GM08714 (cell line): ENCODE measurements at regions not wholly inside any gene's neighbourhood (a gene's known extent, or its start where the extent isn't known, plus 50 kb on each side); places are given as distances from the start of the nearest gene placed in this dataset.

Experiments used
- H3K4me3 ChIP-seq: fragments of 200-500 bp; sonication (Bioruptor generic); 2 replicates; pipeline ENCODE4 v1.5.1; 2014; ENCODE audit warnings: mild to moderate bottlenecking, low read length, inconsistent platforms
- ZNF274 ChIP-seq: IDR thresholded peaks from 2 replicates; pipeline ENCODE4 v1.6.1; 2012; ENCODE audit warnings: mild to moderate bottlenecking, low read depth, low read length

GRCh38 chr5:8013948-8014710 is 145.2 kb downstream of the MTRR start:
- no peak for TF ChIP-seq ZNF274
- no peak overlapping the region for H3K4me3 ChIP-seq

- no peak overlapping the region for H3K4me3 ChIP-seq
- no peak for TF ChIP-seq ZNF274
These were observed 150.8 kb downstream of the MTRR start for GRCh38 chr5:8019719-8020218.

DNA sequence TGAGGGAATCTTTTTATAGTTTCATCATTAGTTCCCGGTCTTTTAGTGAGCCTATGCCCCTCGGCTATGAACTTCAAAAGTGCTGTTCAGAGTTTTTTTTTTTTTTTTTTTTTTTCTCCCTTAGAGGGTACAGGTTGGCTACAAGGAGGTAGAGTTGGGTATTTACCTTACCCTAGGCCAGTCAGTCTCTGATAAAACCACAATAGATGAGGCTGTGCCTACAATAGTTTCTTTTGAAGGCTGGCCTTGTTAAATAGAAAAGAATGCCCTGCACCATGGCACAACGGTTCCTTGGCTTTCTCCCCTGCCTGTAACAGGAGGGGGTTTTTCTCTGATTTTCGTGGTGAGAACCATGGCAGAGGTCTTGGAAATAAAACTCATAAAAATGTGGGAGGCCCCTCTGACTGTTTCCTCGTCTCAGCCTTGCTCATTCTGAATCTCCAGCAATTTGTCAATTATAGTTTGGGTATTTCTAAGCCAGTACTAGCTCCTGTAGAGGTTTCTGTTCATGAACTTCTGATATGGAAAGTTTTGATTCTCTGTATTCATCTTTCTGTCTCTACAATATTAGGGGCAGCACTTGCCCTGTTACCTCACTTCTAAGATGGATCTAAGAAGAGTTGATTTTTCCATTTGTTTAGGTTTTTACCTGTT is 152.0 kb downstream of the MTRR start:
- H3K4me3 ChIP-seq, result no peak overlapping the region
- no peak for TF ChIP-seq ZNF274

DNA sequence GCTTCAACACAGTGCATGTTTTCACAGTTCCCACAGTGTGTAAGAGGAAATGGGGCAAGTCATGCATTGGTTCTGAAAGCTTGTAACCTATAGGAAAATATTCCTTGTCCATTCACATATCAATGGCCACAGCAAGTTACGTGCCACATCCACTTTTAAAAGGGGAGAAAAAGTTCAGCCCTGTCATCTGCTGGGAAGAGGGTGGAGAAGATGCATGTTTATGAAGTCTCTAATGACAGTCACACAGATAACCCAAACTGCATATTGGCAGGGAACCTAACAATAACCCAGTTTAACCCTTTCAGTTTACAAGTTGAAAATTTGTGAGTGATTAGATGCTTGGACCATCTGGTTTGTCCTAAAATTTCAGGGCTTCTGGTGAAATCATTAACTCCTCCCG is 159.3 kb downstream of the MTRR start:
- no peak for TF ChIP-seq ZNF274
- no peak overlapping the region for H3K4me3 ChIP-seq

DNA sequence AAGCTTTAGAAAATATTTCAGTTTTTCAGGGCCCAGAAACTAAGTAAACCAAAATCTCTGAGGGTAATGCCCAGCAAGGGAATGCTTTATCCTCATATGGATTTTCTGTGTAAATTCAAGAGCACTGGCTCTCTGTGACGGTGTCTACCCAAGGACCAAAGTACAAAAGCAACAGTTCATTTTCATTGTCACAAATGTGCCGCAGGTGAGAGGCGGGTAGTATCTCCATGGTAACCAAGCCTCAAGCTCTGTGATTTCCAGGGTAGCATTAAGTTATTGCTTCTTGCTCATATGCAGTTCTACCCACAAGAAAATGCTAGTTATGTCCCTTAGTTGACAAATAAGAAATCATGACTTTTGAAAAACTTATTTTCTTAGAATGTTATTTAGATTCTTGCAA is 164.3 kb downstream of the MTRR start:
- H3K4me3 ChIP-seq, result no peak overlapping the region
- TF ChIP-seq ZNF274, result no peak

GRCh38 chr5:8034852-8035251 is 165.9 kb downstream of the MTRR start:
- TF ChIP-seq ZNF274, result no peak
- no peak overlapping the region for H3K4me3 ChIP-seq

DNA sequence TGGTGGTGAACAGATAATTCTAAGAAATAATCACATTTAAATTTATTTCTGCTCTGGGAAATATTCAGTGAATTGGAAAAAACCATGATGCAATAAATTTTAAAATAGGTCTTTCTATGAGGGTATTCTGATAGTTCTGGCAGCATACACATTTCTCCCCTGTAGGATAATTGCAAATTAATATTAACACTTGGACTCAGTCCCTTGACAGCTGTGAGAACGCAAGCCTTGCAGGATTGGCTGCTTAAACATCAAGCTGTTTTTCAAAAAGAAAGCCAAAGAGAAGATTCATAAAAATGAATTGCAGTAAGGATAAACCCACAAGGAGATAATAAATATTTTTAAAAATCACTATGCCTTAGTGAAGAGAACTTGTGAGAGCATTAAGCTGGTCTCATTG is 180.0 kb downstream of the MTRR start:
- no peak for TF ChIP-seq ZNF274
- no peak overlapping the region for H3K4me3 ChIP-seq

DNA sequence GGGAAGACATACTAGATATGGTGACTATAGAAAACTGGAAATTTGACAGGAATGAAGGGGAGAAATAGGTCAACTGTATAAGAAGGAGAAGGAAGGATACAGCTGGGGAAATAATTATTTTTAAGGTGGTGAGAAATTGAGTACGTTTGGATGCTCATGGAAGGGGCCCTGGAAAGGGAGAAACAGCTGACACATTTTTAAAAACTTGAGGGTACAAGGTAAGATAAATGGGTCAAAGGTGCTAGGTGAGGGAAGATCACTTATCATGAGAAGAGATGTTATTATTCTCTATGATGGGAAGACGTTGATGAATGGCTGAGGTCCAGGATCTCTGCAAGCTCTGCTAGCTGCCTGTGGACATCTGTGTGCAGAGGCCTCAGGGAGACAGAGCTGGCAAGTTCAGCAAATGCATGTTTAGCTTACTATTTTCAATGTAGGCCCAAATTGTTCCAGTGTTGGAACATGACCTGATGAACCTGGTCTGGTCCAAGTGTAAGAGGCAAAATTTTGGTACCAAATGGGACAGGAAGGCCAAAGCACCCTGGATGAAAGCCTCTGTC is 181.7 kb downstream of the MTRR start:
- no peak overlapping the region for H3K4me3 ChIP-seq
- TF ChIP-seq ZNF274, result no peak

- no peak overlapping the region for H3K4me3 ChIP-seq
- TF ChIP-seq ZNF274, result no peak
These were observed 184.3 kb downstream of the MTRR start for GRCh38 chr5:8053270-8053669.

DNA sequence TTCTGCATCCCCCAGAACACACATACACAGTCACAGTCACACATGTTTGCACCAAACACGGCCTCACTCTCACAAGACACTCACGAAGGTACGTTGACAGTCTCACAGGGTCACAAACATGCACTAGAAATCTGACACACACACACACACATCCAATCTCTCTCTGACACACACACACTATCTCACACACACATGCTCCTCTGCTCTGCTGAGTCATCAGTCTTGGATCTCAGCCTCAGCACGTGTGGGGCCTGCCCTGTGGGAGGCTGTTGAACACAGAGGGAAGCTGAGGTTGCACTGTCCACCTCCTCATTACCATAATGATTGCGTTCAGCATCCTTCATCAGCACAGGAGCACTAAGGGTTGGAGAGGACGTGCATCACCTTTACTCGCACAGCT is 188.8 kb downstream of the MTRR start:
- no peak for TF ChIP-seq ZNF274
- H3K4me3 ChIP-seq, result no peak overlapping the region

- no peak for TF ChIP-seq ZNF274
- H3K4me3 ChIP-seq, result no peak overlapping the region
These were observed 189.8 kb downstream of the MTRR start for GRCh38 chr5:8058616-8059190.

GRCh38 chr5:8059337-8059736 is 190.4 kb downstream of the MTRR start:
- TF ChIP-seq ZNF274, result no peak
- H3K4me3 ChIP-seq, result no peak overlapping the region

DNA sequence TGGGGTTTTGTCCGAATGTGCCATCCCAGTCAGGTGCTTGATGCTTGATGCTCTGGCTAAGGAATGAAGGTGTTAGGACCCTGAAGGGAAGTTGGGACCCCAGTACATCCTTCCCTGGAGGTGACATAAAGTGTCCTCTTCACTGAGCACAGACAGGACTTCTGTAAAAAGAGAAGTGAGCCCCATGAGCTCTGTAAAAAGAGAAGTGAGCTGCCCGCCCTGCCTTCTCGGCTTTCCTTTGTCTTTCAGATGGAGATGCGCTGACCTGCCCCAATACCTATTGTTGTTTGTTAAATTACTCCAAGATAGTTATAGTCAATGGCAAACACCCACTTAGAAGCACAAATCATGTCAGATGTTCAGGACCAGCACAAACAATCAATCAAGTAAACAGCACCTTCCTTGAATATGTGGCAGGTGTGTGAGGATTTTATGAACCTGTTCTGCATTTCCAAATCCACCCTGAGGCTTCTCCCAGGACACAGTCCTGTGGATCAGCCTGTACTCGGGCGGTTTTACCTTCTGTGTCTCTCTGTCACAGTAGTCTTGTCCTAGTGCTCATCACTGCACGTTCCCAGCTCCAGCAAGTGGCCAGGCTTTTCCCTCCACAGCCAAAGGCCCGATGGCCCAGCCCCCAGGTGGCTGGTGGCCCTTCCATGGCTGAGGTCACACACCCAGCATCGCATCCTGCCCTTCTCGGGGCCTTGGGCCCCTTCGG is 191.4 kb downstream of the MTRR start:
- TF ChIP-seq ZNF274, result no peak
- no peak overlapping the region for H3K4me3 ChIP-seq

DNA sequence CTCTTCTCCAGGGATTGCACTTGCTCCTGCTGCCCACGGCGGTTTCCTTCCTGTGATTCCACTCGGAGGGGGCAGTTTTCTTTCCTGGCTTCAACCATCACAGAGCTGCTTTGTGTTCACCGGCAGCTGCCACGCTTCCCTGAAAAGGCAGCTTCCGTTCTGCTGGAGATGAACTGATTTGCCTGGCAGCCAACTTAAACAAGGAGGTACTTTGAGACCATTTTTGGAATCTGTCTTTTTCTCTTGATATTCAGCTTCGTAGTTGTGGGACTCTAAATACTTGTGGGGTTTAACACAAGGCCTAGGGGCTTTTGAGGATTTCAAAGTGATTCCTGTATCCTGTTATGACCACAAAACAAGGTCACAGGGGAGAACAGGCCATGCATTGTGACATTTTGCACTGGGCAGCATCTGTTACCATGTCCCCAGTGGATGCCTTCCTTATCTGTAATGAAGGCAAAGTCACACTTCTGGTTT is 192.0 kb downstream of the MTRR start:
- no peak for TF ChIP-seq ZNF274
- no peak overlapping the region for H3K4me3 ChIP-seq
